NB4 (cell line): ENCODE measurements at regions not wholly inside any gene's neighbourhood (a gene's known extent, or its start where the extent isn't known, plus 50 kb on each side); places are given as distances from the start of the nearest gene placed in this dataset.

Experiments used
- CTCF ChIP-seq: IDR thresholded peaks from one replicate; pipeline ENCODE4 v1.5.1; 2012; ENCODE audit warnings: low read depth, low read length
- MAX ChIP-seq: IDR thresholded peaks from 2 replicates; pipeline ENCODE4 v1.6.1; 2011; ENCODE audit warnings: low read depth, low read length
- POLR2A ChIP-seq: IDR thresholded peaks from 2 replicates; pipeline ENCODE4 v1.6.1; 2011; ENCODE audit warnings: mild to moderate bottlenecking; ENCODE audit not compliant: insufficient read length; ENCODE audit errors: extremely low read depth

GRCh38 chr10:124145109-124145870 lies 51.9 kb upstream of the CHST15 start:
- TF ChIP-seq POLR2A = no peak
- no peak for TF ChIP-seq CTCF
- TF ChIP-seq MAX = peak; percentile 61; the same call in 1 of the 2 replicates
